A204.1 (cell line): ENCODE measurements at regions not wholly inside any gene's neighbourhood (a gene's known extent, or its start where the extent isn't known, plus 50 kb on each side); places are given as distances from the start of the nearest gene placed in this dataset.

ENCODE experiments used
- FAIRE-seq: peaks from 2 replicates; lab custom pipeline; 2012; peaks lifted over from hg19 to GRCh38; lab: Jason Lieb, UNC

DNA sequence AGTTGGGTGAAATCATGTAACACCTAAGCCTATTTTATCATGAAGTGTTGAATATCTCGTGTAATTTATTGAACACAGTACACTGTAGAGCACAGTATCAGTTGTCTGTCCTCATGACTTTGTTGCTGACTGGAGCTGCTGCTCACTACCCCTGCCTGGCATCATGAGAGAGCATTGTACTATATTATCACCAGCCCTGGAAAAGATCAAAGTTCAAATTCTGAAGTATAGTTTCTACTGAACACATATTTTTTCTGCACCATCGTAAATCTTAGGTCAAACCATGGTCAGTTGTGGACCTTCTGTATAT, 169.3 kb upstream of the RAI14 start:
- no peak for FAIRE-seq

DNA sequence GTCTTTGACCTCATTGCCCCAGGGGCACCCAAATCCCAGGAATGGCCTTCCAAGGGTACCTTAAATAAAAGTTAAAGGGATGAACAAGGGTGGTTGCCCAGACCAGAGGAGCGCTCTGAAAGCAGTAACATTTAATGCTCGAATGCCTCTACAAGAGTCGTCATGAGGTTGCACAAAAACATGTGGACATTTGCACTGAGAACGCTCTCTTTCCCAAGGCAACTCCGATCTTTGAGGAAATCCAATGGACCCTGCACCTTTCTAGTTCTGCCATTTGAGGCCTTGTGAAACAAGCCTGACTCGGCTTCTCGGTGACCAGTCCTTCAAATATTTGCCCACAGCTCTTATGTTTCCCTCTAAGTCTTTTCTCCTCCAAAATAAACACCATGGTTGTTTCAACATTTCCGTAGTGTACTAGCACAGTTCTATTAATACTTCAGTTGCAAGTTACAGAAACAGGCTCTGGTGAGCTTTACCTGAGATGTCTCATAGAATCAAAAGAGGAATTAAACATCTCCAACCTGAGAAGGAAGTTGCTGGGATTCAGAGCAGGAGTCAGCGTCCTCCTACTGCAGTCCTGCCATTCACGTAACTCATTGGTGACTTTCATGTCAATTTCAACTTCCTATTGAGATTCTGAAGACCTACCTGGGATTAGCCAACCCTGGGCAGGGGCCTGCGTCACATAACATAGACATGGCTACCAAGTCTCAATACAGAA, 168.8 kb upstream of the RAI14 start:
- no peak for FAIRE-seq

DNA sequence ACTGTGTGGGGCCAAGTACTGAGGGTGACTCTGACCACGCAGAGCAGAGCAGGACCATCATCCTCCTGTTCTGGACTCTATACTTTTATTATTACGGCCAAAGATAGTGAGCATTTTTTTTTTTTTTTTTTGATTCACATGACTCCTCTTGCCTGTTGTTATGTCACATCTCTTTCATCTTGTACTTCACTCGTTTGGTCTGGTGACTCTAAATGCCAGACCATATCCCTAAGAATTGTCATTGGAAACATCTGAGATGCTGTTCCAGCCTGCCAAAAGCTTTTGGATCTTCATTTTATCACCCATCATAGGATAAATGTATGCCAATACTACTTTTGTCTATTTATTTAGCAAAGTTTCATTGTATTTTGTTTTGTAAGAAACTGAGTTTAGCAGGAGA, 168.2 kb upstream of the RAI14 start:
- no peak for FAIRE-seq

DNA sequence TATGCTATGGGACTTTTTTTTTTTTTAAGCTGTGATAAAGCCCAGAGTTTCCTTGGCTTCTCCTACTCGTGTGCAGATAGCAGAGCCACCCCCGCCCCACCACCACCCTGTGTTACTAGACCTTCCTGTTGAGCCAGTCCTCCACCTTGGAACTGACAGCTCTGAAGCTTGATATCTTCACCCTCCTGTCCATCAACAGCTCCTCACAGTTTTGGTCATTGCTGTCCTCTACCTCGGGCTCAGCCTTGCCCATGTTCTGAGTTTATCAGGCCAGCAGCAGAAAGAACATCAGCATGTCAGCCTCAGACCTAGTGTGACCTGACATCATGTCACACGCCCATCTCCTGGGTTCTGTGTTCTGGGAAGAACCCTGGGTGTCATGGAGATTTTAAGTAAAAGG, 167.1 kb upstream of the RAI14 start:
- FAIRE-seq, result no peak

DNA sequence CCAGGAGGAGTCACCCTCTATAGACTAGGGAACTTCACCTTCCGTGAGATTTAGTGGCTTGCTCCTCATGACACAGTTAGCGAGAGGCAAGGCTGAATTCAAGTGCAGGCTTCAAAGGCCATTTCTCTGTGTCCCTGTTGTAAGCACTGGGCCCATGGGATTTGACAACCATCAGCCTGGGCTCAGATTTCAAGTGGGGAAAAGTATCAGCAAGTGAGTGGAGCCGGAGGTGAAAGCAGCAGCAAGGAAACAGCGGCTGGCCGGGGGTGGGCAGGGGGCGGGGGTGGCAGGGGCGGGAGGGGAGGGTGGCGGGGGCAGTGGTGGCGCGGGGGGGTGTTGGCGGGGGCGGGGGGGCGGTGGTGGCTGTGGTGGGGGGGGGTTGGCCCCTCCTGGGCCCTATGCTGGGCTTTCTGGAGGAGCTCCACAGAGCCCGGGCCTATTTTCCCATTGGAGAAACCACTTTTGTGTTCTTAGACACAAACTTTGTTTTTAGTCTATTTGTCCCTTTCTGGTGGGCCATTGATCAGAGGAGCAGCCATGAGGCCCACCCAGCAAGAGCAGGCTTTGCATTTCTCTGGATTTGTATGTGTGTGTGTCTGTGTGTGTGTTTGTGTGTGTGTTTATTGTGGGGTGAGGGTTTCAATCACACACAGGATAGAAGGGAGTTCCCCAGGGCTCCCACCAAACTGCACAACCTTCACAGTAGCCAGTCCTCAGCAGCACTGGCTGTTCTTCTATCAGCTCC, 165.4 kb upstream of the RAI14 start:
- FAIRE-seq, result no peak

DNA sequence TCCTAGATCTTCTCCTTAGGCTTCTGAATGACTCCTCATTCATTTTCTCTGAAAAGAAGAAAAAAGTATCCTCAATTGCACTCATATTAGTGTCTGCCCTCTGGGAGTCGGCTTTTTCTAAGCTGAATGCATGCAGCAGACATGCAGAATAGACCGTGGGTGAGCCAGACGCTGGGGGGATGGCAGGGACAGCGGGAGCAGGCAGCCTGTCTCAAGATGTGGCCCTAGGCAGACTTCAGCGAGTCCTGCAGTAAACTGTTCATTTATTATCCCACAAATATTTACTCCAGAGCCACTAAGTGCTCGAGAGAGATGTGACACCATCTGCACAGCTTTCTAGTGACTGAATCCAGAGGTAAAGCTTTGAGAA, 164.9 kb upstream of the RAI14 start:
- no peak for FAIRE-seq

DNA sequence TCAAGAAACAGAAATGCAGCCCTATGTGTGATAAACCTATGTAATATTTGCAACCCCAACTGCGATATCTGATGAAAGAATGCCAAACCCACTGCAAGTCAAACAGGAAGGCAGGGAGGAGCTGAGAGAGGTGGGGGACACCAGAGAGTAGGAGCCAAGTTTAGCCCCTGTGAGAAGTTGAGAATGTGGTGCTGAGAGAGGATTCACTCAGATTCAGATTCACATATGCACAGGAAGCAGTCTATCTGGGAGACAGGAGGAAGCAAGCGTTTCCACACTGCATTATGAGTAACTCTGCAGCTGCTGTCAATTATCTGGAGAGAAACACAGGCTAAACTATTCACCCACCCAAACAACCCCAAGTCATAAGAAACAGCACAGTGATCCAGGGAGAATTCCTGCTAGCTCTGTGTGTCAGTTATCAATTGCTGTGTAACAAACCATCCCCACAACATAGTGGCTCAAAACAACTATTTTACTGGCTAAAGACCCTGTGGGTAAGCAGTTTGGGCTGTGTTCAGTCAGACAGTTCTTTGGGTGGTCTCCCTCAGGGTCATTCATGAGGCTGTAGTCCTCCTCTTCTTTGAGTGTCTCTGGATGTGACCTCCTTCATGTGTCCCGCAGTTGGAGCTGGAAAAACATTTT, 161.9 kb upstream of the RAI14 start:
- no peak for FAIRE-seq

DNA sequence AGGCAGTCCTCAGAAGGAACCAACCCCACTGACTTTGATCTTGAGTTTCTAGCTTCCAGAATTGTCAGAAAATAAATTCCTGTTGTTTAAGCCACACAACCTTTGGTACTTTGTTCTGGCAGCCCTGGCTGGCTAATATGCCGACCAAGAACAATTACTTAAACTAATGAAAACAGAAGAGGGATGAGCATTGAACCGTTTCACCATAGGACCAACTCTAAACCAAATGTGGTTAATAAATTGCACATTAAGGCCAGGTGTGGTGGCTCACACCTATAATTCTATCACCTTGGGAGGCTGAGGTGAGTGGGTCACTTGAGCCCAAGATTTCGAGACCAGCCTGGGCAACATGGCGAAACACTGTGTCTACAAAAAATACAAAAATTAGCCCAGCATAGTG, 160.9 kb upstream of the RAI14 start:
- FAIRE-seq, result no peak

DNA sequence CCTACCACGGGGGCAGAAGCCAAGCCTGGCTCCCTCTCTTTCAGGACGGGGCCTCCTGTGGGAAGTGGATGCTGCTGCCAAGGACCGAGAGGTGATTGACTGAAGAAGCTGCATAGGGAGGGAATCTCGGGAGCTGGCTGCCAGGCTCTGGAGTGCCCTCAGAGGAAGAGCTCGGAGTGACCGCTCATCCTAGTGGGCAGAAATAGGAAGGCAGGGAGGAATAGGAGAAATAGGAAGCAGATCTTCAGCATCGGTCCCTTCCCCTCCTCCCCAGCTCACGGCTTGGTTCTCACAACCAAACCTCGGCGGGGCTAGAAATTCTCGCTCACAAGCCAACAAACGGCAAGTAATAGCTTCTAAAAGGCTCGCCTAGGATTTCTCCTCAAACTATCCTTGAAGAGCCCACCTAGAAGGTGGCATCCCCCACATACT, 159.9 kb upstream of the RAI14 start:
- FAIRE-seq, result no peak

DNA sequence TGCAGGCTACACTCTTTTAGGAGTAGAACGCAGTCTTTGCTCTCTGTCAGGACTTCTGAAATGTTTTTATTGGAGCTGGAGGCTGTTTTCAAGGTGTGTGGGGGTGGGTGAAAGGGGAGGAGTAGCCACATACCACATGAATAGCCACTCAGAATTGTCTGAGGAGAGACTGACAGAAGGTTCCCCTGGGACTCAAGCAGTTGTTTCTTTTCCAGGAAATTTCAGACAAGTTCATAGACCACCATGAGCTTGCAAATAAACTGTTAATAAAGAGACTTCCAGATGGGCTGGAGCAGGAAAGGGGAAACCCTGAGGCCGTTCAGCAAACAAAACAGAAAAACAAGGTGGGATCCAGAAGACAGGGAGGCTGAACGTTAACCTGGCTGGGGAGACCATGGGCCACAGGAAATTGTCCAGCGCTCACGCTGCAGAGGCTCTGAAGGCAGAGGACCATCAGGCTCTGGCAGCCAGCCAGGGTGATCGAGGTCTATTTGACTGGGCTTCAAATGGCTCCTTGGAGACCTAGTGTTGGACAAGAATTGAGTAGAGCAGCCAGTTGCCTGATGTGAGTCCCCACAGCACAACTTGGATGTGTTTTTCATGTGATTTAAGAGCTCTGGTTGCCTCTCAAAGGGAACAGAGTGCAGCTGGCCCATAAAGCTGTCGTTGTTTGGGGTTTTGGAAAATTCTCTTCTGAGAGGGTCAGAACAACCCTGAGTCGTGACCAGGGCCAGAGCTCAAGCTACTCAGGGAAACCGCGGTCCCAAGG, 159.2 kb upstream of the RAI14 start:
- no peak for FAIRE-seq

DNA sequence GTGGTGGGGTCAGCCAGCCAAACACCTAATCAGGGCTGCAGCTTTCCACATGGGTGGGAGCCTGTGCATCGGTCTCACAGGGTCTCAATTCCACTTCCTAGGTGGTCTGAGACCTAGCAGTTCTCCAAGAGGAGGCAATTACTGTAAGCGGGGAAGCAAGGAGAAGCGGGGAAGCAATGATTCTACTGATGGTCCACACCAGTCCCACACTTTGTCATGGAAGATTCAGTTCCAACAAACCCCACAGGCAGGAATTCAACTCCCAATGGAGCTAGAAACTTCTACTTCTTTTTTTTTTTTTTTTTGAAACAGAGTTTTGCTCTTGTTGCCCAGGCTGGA, 158.7 kb upstream of the RAI14 start:
- FAIRE-seq, result no peak

DNA sequence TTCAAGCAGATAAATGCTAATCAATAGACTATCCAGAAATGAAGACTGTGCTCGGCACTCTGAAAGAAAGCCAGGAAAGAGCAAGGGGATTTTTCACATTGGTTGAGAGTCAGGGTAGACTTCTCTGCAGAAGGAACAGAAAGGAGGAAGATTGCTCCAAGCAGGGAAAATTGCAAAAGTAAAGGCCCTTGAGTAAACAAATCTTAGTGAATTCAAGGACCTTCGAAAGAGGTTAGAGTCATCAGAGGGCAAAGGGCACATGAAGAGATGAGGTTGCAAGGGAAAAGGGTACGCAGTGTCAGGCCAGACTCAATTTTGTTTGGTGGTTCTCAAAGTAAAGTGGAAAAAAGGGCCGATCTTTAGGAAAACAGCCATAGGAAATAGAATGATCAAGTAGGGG, 157.6 kb upstream of the RAI14 start:
- no peak for FAIRE-seq

DNA sequence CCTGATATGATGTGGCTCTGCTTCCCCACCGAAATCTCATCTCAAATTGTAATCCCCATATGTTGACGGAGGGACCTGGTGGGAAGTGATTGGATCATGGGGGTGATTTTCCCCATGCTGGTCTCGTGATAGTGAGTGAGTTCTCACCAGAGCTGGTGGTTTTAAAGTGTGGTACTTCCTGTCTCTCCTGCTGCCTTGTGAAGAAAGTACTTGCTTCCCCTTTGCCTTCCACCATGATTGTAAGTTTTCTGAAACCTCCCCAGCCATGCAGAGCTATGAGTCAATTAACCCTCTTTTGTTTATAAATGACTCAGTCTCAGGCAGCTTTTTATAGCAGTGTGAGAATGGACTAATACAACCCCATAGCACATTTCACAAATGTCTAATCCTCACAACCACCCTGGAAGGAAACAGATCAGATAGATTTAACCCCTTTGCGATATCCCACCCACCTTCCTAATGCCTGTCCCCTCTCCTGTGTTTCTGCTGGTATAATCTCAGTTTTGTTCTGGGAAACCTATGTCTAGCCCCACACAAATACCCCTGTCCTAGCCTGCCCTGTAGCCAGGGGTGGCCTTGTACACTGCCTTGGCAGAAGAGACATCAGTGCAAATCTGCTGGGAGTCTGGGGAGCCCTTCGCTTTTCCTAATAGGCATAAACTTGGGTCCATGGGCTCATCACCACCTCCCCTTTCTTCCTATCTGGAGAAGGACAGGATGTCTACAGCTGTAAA, 157.0 kb upstream of the RAI14 start:
- FAIRE-seq, result no peak

DNA sequence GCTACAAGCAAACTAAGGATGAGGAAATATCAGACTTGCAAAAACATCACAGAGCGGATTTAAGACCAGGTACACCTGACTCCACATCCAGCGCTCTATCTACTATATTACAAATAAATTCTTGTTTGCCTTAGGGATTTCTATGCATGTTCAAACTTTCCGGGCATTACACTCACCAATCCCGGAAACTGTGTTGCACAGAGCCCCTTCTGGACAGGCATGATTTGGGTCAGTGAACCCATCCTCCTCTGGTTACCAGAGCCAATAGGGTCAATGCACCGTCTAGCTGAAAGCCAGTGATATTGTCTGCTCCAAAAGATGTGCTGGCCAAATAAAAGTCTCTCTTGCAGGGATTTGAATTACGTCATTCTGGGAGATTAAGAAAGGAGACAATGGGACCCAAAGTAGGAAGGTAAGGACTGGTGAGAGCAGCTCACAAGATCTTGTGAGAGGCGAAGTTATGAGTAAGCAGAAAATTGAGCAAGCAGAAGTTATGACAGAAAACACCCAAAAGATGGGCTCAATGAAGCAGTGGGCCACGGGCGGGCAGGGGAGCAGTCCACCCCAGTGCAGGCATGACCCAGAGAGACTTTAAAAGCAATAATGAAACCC, 155.8 kb upstream of the RAI14 start:
- FAIRE-seq, result no peak

DNA sequence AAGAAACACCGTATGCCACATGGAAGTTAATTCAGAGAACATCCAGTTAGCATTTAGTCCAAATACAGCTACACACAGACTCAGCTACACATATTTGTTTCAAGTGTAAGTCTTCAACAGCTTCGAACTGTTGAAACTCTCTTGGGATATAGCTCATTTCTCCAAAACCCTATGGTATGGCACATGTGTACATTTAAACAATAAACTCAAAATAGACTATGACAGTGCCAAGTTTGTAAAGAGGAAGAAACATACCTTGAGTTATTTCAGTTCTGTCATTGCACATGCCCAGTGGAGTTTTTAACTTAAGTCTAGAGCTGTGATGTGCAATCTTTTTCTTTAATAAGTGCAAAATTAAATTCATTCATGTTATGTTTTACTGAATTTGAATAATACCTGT, 155.1 kb upstream of the RAI14 start:
- FAIRE-seq, result no peak

DNA sequence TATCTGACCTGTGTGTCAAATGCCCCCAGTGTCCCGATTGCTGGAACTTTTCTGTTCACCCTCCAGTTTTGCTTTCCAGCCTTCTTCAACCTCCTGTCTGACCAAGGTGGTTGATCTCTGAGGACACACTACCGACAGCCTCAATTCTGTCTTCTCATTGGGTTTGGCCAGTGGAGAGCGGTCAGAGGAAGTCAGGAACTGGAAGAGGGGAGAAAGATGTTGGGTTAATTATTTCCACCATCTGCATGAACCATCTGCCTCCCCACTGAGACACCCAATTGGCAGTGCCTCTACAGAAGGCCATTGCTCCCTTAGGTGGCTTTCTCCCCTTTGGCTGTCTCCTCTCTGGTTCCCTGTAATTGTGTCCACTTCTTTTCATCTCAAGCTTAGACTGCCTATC, 154.3 kb upstream of the RAI14 start:
- FAIRE-seq, result no peak

DNA sequence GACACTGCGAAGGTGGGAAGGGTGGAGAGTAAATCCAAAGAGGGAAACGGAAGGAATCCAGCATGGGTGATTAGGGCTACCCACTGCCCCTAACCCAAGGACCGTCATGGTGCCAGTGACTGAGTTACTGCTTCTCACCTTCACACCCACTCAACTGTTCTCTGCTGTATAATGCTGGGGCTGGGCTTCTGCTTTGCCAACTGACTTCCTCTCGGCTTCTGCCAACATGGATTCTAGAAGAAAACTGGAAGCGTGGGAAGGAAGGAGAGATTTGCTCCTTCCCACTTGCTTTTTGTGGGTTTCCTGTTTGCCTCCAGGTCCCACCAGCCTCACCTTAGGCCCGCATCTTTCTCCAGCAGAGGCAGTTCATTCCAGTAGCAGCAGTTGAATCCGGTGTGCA, 153.5 kb upstream of the RAI14 start:
- no peak for FAIRE-seq

DNA sequence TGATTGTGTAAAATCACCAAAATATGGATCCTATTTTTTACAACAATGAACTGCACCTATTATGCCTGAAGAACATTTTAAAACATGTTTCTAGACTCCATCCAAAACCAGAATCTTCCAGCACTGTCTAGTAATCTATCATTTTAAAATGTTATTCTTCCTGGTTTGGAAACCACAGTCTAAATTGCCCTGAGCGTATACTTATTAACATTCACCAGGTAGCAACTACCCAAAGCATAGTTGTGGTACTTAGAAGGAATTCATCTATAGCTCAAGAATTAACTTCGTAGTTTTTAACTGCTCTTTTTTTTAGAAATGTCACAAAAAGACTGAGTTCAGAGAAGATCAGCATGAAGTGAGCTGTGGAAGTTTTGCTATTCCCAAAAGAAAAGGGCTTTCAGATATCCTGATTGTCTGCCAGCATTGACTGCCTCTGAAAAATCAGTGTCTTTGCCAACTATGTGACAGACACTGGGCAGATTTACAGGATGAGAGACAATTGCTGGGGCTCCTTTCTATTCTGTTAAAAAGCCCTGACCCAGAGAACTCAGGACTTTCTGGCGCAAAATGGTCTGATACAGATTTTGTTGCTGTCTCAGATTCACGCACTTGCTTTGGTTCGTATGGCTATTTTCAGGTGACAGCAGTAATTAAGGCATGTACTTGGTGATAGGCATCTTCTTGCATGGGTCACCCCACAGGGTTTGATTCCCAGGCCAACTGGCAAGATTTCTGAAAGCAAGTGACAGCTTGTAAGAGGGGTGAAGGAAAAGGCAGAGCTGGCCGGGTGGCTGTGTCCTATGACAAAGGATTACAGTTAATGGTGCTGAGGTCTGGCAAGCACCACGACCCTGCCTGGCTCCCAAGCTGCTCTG, 152.5 kb upstream of the RAI14 start:
- FAIRE-seq, result no peak

DNA sequence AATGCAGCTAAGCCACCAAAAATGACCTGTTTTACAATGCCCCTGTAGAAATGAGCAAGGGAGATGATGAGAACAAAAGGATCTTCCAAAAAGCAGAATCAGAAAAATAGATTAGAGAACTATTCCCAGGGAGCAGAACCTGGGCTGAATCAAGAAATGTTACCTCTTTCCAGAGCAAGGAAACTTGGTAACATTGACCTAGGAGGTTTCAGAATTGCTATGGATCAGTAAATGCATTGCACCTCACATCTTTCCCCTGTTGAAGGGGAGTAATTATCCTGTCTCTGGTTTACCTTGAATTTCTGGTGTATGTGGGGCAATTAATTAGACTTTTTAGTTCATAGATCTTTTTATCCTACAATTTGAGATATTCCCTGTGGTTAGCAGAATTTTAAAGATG, 151.2 kb upstream of the RAI14 start:
- FAIRE-seq, result no peak

DNA sequence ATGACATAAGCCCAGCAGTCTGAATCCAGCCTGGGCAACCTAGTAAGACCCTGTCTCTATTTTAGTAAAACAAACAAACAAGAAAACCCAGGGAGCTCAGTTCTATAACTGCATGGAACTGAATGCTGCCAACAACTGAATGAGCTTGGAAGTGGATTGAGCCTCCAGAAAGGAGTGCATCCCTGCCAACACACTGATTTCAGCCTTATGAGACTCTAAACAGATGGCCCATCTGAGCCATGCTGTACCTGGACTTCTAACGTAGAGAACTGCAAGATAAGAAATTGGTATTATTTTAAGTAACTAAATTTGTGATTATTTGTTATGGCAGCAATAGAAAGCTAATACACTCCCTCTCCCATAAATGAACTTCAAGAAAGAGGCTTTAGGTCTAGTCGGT, 150.4 kb upstream of the RAI14 start:
- no peak for FAIRE-seq

DNA sequence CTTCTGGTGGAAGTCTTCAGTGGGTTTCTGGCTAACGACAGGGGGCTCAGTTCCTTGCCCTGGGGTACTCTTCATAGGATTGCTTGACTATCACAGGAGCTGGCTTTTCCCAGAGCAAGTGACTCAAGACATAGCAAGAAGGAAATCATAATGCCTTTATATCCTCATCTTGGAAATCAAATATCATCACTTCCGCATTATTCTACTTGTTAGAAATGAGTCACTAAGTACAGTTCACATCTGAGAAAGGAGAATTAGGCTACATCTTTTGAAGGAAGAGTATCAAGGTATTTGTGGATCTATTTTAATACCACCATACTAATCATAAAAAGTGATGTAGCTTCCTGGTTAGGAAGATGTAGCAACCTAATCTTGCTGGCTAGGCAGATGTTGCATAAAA, 148.2 kb upstream of the RAI14 start:
- FAIRE-seq, result no peak
